ENCODE measurements at regions not wholly inside any gene's neighbourhood (a gene's known extent, or its start where the extent isn't known, plus 50 kb on each side); places are given as distances from the start of the nearest gene placed in this dataset.
"Not testable (repeated sequence)": the region's sequence is repeated elsewhere in the genome, so short reads cannot be mapped to it uniquely, and the experiment has no call there.

DNA sequence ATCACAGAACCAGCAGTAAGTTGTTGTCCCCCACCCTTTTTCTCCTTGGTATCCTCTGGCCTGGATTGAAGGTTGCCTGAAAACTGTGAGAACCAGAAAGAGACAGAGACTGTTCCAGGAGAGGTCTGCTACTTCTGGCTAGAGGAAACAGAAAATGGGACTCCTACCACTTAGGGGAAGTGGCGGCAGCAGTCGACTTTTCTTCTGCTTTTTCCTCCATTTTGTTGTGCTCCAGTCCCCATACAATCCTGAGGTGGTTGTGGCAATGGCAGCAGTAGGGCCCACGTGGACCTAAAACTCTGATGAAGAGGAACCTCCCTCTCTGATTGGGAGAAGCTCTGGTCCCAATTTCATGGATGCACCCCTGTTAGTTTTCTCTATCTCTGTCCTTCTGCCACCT, 76.0 kb upstream of the SORL1 start:
- ATAC-seq = no peak
- no peak overlapping the region for H3K4me3 Mint-ChIP-seq
- H3K4me1 Mint-ChIP-seq = peaks cover 23% of the 10 kb centered on the region
- peaks cover 5% of the 10 kb centered on the region for H3K27me3 Mint-ChIP-seq
- H3K27ac Mint-ChIP-seq = no peak overlapping the region
- H3K9me3 Mint-ChIP-seq (ENCODE audit: low read depth) = no peaks in the 10 kb centered on the region
- CTCF ChIA-PET = no interaction called here
- DNase-seq = no peak
- H3K36me3 Mint-ChIP-seq = no peaks in the 10 kb centered on the region

GRCh38 chr11:121379145-121379810, 72.8 kb upstream of the SORL1 start:
- not testable (repeated sequence) for H3K4me3 Mint-ChIP-seq; H3K4me1 Mint-ChIP-seq; H3K9me3 Mint-ChIP-seq (ENCODE audit: low read depth); H3K27ac Mint-ChIP-seq; DNase-seq; ATAC-seq; H3K36me3 Mint-ChIP-seq; H3K27me3 Mint-ChIP-seq
- CTCF ChIA-PET = interaction anchor here (1.2 kb wide), 2 partner anchors 17 to 55 kb away, joined by 3 read pairs; no protein-coding TSS in a partner anchor

GRCh38 chr11:121383716-121384115, 68.4 kb upstream of the SORL1 start:
- Mint-ChIP-seq H3K36me3 (no peaks in the 10 kb centered on the region), H3K4me1 (no peaks in the 10 kb centered on the region), H3K4me3 (no peak overlapping the region), H3K9me3 (ENCODE audit: low read depth) (no peaks in the 10 kb centered on the region), H3K27me3 (peaks cover 8% of the 10 kb centered on the region), H3K27ac (no peak overlapping the region)
- CTCF ChIA-PET = interaction anchor here (0.9 to 1.2 kb wide), 2 partner anchors 35 to 67 kb away, joined by 3 to 4 read pairs; no protein-coding TSS in a partner anchor
- no peak for ATAC-seq
- no peak for DNase-seq

DNA sequence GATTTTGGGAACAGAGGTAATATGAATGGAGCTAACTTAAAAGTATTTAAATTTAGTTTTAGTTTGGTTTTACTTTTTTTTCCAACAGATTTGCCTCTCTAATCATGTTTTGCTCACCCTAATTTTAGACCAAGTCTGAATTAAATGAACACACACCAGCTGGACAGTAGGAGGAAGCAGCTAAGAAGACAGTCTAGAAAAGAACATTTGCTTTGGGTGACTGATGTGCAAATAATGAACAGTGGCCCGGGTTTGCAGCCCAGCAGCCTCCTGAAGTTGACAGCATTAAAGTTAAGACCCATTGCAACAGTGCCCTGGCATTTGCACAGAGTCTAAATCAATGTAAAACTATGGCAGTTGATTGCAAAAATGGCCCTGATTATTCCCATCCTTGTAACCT, 66.4 kb upstream of the SORL1 start:
- Mint-ChIP-seq H3K27ac (no peak overlapping the region), H3K9me3 (ENCODE audit: low read depth) (no peaks in the 10 kb centered on the region), H3K4me3 (no peak overlapping the region), H3K27me3 (peaks cover 5% of the 10 kb centered on the region), H3K36me3 (no peaks in the 10 kb centered on the region), H3K4me1 (no peaks in the 10 kb centered on the region)
- ATAC-seq (no peak), DNase-seq (no peak)
- CTCF ChIA-PET = interaction anchor here (1.5 kb wide), 1 partner anchor 206 kb away, joined by 4 read pairs; no protein-coding TSS in a partner anchor
